Osteocyte (in vitro differentiated cells): ENCODE measurements at regions not wholly inside any gene's neighbourhood (a gene's known extent, or its start where the extent isn't known, plus 50 kb on each side); places are given as distances from the start of the nearest gene placed in this dataset.

Source experiments
- DNase-seq: peaks from one replicate; pipeline ENCODE4 v3.0.0; 2021; ENCODE audit warnings: mixed read lengths; ENCODE audit not compliant: unreplicated experiment; ENCODE audit errors: extremely low spot score
- H3K27ac Mint-ChIP-seq: one replicate; pipeline ENCODE4 v1.8.0; 2021; ENCODE audit warnings: mild to moderate bottlenecking, mixed read lengths; ENCODE audit not compliant: unreplicated experiment
- H3K27me3 Mint-ChIP-seq: one replicate; pipeline ENCODE4 v1.8.0; 2021; ENCODE audit warnings: mixed read lengths; ENCODE audit not compliant: unreplicated experiment
- H3K36me3 Mint-ChIP-seq: one replicate; pipeline ENCODE4 v1.8.0; 2021; ENCODE audit warnings: mixed read lengths; ENCODE audit not compliant: unreplicated experiment
- H3K4me1 Mint-ChIP-seq: one replicate; pipeline ENCODE4 v1.8.0; 2021; ENCODE audit warnings: mixed read lengths; ENCODE audit not compliant: unreplicated experiment
- H3K4me3 Mint-ChIP-seq: one replicate; pipeline ENCODE4 v1.8.0; 2021; ENCODE audit warnings: mild to moderate bottlenecking, moderate library complexity, mixed read lengths; ENCODE audit not compliant: unreplicated experiment
- H3K9me3 Mint-ChIP-seq: one replicate; pipeline ENCODE4 v1.8.0; 2021; ENCODE audit warnings: mixed read lengths; ENCODE audit not compliant: unreplicated experiment
- CTCF ChIP-seq: fragments of 200-600 bp; sonication (generic); IDR thresholded peaks from 2 replicates; pipeline ENCODE4 v1.5.0; 2021; ENCODE audit warnings: antibody characterized with exemption, mild to moderate bottlenecking, moderate library complexity

GRCh38 chr5:117740268-117740667, 1165.6 kb upstream of the SEMA6A start:
- peaks cover 2% of the 10 kb centered on the region for H3K4me1 Mint-ChIP-seq
- no peaks in the 10 kb centered on the region for H3K36me3 Mint-ChIP-seq
- no peak for DNase-seq
- H3K27me3 Mint-ChIP-seq, result no peaks in the 10 kb centered on the region
- no peaks in the 10 kb centered on the region for H3K9me3 Mint-ChIP-seq
- no peak overlapping the region for H3K27ac Mint-ChIP-seq
- no peak overlapping the region for H3K4me3 Mint-ChIP-seq
- no peak for TF ChIP-seq CTCF

- DNase-seq, result no peak
- Mint-ChIP-seq H3K27ac (no peak overlapping the region), H3K9me3 (no peaks in the 10 kb centered on the region), H3K4me1 (peaks cover 2% of the 10 kb centered on the region), H3K4me3 (no peak overlapping the region), H3K36me3 (no peaks in the 10 kb centered on the region), H3K27me3 (no peaks in the 10 kb centered on the region)
- no peak for TF ChIP-seq CTCF
Measured at GRCh38 chr5:117738571-117738970, 1163.9 kb upstream of the SEMA6A start.

- H3K4me3 Mint-ChIP-seq, result no peak overlapping the region
- no peaks in the 10 kb centered on the region for H3K36me3 Mint-ChIP-seq
- no peak for TF ChIP-seq CTCF
- no peaks in the 10 kb centered on the region for H3K9me3 Mint-ChIP-seq
- no peak overlapping the region for H3K27ac Mint-ChIP-seq
- peaks cover 13% of the 10 kb centered on the region for H3K4me1 Mint-ChIP-seq
- H3K27me3 Mint-ChIP-seq, result no peaks in the 10 kb centered on the region
- DNase-seq, result no peak
Measured at GRCh38 chr5:117736698-117737097, 1162.1 kb upstream of the SEMA6A start.

GRCh38 chr5:117734056-117734455, 1159.4 kb upstream of the SEMA6A start:
- no peak overlapping the region for H3K27ac Mint-ChIP-seq
- no peaks in the 10 kb centered on the region for H3K36me3 Mint-ChIP-seq
- peaks cover 20% of the 10 kb centered on the region for H3K4me1 Mint-ChIP-seq
- no peaks in the 10 kb centered on the region for H3K9me3 Mint-ChIP-seq
- H3K27me3 Mint-ChIP-seq, result no peaks in the 10 kb centered on the region
- no peak for TF ChIP-seq CTCF
- DNase-seq, result no peak
- H3K4me3 Mint-ChIP-seq, result no peak overlapping the region

- no peak overlapping the region for H3K4me3 Mint-ChIP-seq
- no peak for DNase-seq
- H3K9me3 Mint-ChIP-seq, result no peaks in the 10 kb centered on the region
- H3K27me3 Mint-ChIP-seq, result no peaks in the 10 kb centered on the region
- no peak for TF ChIP-seq CTCF
- H3K27ac Mint-ChIP-seq, result no peak overlapping the region
- H3K4me1 Mint-ChIP-seq, result peaks cover 20% of the 10 kb centered on the region
- no peaks in the 10 kb centered on the region for H3K36me3 Mint-ChIP-seq
Measured at GRCh38 chr5:117733051-117733450, 1158.4 kb upstream of the SEMA6A start.
